ENCODE measurements at regions not wholly inside any gene's neighbourhood (a gene's known extent, or its start where the extent isn't known, plus 50 kb on each side); places are given as distances from the start of the nearest gene placed in this dataset.

GRCh38 chr7:41183741-41184140 lies 519.1 kb downstream of the INHBA start (continued):
- TF ChIP-seq, protein P1, sequence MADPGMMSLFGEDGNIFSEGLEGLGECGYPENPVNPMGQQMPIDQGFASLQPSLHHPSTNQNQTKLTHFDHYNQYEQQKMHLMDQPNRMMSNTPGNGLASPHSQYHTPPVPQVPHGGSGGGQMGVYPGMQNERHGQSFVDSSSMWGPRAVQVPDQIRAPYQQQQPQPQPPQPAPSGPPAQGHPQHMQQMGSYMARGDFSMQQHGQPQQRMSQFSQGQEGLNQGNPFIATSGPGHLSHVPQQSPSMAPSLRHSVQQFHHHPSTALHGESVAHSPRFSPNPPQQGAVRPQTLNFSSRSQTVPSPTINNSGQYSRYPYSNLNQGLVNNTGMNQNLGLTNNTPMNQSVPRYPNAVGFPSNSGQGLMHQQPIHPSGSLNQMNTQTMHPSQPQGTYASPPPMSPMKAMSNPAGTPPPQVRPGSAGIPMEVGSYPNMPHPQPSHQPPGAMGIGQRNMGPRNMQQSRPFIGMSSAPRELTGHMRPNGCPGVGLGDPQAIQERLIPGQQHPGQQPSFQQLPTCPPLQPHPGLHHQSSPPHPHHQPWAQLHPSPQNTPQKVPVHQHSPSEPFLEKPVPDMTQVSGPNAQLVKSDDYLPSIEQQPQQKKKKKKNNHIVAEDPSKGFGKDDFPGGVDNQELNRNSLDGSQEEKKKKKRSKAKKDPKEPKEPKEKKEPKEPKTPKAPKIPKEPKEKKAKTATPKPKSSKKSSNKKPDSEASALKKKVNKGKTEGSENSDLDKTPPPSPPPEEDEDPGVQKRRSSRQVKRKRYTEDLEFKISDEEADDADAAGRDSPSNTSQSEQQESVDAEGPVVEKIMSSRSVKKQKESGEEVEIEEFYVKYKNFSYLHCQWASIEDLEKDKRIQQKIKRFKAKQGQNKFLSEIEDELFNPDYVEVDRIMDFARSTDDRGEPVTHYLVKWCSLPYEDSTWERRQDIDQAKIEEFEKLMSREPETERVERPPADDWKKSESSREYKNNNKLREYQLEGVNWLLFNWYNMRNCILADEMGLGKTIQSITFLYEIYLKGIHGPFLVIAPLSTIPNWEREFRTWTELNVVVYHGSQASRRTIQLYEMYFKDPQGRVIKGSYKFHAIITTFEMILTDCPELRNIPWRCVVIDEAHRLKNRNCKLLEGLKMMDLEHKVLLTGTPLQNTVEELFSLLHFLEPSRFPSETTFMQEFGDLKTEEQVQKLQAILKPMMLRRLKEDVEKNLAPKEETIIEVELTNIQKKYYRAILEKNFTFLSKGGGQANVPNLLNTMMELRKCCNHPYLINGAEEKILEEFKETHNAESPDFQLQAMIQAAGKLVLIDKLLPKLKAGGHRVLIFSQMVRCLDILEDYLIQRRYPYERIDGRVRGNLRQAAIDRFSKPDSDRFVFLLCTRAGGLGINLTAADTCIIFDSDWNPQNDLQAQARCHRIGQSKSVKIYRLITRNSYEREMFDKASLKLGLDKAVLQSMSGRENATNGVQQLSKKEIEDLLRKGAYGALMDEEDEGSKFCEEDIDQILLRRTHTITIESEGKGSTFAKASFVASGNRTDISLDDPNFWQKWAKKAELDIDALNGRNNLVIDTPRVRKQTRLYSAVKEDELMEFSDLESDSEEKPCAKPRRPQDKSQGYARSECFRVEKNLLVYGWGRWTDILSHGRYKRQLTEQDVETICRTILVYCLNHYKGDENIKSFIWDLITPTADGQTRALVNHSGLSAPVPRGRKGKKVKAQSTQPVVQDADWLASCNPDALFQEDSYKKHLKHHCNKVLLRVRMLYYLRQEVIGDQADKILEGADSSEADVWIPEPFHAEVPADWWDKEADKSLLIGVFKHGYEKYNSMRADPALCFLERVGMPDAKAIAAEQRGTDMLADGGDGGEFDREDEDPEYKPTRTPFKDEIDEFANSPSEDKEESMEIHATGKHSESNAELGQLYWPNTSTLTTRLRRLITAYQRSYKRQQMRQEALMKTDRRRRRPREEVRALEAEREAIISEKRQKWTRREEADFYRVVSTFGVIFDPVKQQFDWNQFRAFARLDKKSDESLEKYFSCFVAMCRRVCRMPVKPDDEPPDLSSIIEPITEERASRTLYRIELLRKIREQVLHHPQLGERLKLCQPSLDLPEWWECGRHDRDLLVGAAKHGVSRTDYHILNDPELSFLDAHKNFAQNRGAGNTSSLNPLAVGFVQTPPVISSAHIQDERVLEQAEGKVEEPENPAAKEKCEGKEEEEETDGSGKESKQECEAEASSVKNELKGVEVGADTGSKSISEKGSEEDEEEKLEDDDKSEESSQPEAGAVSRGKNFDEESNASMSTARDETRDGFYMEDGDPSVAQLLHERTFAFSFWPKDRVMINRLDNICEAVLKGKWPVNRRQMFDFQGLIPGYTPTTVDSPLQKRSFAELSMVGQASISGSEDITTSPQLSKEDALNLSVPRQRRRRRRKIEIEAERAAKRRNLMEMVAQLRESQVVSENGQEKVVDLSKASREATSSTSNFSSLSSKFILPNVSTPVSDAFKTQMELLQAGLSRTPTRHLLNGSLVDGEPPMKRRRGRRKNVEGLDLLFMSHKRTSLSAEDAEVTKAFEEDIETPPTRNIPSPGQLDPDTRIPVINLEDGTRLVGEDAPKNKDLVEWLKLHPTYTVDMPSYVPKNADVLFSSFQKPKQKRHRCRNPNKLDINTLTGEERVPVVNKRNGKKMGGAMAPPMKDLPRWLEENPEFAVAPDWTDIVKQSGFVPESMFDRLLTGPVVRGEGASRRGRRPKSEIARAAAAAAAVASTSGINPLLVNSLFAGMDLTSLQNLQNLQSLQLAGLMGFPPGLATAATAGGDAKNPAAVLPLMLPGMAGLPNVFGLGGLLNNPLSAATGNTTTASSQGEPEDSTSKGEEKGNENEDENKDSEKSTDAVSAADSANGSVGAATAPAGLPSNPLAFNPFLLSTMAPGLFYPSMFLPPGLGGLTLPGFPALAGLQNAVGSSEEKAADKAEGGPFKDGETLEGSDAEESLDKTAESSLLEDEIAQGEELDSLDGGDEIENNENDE (IDR thresholded peaks at IDR 0.05; ENCODE audit: insufficient replicate concordance, low read length): no peak
- TF ChIP-seq PHF8 (conservative IDR thresholded peaks at IDR 0.05; ENCODE audit: low read depth, low read length) (no peak), TEAD4 (IDR thresholded peaks at IDR 0.05; ENCODE audit: low read depth, low read length) (no peak), CTCF (IDR thresholded peaks at IDR 0.05; ENCODE audit: control extremely low read depth in 1 of 3, insufficient read depth in 1 of 3, low read depth in 1 of 3, low read length in 3 of 3) (no peak), KDM5A (IDR thresholded peaks at IDR 0.05; ENCODE audit: low read length) (no peak), SRF (IDR thresholded peaks at IDR 0.05; ENCODE audit: low read depth, low read length) (no peak)
